ENCODE measurements at regions not wholly inside any gene's neighbourhood (a gene's known extent, or its start where the extent isn't known, plus 50 kb on each side); places are given as distances from the start of the nearest gene placed in this dataset.

DNA sequence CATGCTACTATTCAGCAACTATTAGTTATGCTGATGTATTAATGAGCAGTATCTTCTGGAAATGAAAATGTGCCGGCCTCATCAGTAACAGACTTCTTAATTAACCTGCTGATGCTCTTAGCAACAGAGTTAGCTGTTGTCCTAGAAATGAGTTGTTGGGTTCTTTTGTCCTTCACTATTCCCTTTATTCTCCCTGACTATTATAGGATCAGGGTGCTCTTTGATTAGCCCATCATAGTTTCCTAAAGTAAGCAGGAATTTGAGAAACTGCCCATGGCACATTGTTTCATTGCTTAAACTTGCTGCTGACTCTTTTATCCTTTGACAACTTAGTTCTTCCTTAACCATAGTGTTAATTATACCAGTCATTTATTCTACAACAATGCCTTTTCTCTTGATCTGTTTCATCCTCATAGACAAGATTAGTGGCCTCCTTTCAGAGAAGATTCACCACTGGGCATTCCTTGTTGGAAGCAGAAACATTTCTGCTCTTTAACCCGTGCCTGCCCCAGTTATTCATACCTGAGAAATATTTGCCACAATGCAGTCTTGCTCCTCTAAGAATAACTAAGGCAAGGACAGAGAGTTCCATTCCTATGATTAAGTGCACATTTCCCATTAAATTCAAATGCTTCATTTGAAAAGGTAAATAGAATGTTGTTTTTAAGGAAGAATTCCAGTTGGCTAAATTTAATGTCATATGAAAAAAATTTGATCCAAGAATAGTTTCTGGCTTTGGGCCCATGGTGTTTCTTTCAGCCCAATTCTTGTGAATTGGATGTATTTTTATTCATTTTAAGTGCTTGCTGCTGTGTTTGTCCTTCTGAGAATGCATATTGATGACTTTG lies 573.3 kb upstream of the TBL1XR1 start:
- H3K4me1 ChIP-seq (ENCODE audit: control insufficient read depth in 1 of 2, insufficient read depth in 1 of 2, low read depth in 1 of 2, low read length in 1 of 2) = peaks cover under 1 to 2% of the 10 kb centered on the region in 2 experiments
- H3K4me3 ChIP-seq (ENCODE audit: low read depth in 1 of 2, low read length in 1 of 2) = no peak overlapping the region
- H3K36me3 ChIP-seq = no peaks in the 10 kb centered on the region
- H3K9me3 ChIP-seq = no peaks in the 10 kb centered on the region
- H3K27me3 ChIP-seq = no peaks in the 10 kb centered on the region
- H3K27ac ChIP-seq = no peak overlapping the region
- TF ChIP-seq, protein P1, sequence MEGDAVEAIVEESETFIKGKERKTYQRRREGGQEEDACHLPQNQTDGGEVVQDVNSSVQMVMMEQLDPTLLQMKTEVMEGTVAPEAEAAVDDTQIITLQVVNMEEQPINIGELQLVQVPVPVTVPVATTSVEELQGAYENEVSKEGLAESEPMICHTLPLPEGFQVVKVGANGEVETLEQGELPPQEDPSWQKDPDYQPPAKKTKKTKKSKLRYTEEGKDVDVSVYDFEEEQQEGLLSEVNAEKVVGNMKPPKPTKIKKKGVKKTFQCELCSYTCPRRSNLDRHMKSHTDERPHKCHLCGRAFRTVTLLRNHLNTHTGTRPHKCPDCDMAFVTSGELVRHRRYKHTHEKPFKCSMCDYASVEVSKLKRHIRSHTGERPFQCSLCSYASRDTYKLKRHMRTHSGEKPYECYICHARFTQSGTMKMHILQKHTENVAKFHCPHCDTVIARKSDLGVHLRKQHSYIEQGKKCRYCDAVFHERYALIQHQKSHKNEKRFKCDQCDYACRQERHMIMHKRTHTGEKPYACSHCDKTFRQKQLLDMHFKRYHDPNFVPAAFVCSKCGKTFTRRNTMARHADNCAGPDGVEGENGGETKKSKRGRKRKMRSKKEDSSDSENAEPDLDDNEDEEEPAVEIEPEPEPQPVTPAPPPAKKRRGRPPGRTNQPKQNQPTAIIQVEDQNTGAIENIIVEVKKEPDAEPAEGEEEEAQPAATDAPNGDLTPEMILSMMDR (IDR thresholded peaks at IDR 0.05) = no peak

DNA sequence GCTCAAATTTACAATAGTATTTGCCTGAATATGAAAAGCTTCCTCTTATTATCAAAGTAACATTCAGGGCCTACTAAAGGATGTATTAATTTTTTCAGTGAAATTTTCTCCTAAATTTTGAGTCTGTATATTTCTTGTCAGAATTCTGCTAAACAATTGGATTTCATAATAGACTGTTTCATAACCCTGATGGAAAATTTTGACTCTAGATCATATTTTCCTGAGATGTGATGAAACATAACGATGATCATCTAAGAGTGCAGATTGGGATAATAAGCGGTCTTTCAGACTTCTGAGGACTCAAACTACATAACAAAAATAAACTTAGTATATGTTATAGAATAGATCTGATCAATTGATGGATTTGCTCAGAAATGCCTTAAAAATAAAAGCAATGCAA lies 574.5 kb upstream of the TBL1XR1 start:
- no peaks in the 10 kb centered on the region for H3K4me1 ChIP-seq (ENCODE audit: control insufficient read depth in 1 of 2, insufficient read depth in 1 of 2, low read depth in 1 of 2, low read length in 1 of 2)
- H3K4me3 ChIP-seq (ENCODE audit: low read depth in 1 of 2, low read length in 1 of 2) = no peak overlapping the region
- H3K27me3 ChIP-seq = no peaks in the 10 kb centered on the region
- H3K27ac ChIP-seq = no peak overlapping the region
- no peaks in the 10 kb centered on the region for H3K9me3 ChIP-seq
- H3K36me3 ChIP-seq = no peaks in the 10 kb centered on the region
- TF ChIP-seq, protein P1 (IDR thresholded peaks at IDR 0.05) = no peak

DNA sequence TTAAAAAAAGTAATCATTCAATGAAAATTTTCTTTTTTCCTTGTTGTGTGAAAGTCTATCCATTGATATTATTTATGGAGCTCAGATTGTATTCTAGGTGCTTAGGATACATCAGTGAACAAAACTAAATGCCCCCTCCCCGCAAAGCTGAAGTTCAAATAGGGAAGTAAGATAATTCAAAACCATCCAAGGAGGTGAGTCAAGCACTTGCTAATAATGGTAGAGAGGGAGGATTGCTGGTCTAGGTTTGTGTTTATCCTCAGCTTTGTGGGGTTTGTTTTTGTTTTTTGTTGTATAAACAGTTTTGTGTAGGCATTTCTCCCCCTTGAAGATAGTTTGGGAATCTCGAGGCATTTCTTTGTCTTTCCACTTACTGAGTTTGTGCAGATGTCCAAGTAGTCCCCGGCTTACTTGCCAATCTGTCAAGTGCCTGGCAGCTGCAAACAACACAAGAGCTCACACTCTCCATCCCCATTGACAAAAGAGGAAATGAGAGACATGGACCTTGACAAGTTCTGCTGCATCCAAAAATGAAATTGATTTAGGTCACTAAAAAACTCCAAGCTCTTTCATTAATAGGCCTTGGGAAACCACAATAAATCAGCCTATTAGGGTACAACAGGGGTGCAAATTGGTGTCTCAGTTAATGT lies 575.8 kb upstream of the TBL1XR1 start:
- no peak overlapping the region for H3K27ac ChIP-seq
- H3K9me3 ChIP-seq = no peaks in the 10 kb centered on the region
- H3K36me3 ChIP-seq = no peaks in the 10 kb centered on the region
- peaks cover 3 to 4% of the 10 kb centered on the region in 2 experiments for H3K4me1 ChIP-seq (ENCODE audit: control insufficient read depth in 1 of 2, insufficient read depth in 1 of 2, low read depth in 1 of 2, low read length in 1 of 2)
- TF ChIP-seq, protein P1 (IDR thresholded peaks at IDR 0.05) = no peak
- no peak overlapping the region for H3K4me3 ChIP-seq (ENCODE audit: low read depth in 1 of 2, low read length in 1 of 2)
- H3K27me3 ChIP-seq = no peaks in the 10 kb centered on the region

DNA sequence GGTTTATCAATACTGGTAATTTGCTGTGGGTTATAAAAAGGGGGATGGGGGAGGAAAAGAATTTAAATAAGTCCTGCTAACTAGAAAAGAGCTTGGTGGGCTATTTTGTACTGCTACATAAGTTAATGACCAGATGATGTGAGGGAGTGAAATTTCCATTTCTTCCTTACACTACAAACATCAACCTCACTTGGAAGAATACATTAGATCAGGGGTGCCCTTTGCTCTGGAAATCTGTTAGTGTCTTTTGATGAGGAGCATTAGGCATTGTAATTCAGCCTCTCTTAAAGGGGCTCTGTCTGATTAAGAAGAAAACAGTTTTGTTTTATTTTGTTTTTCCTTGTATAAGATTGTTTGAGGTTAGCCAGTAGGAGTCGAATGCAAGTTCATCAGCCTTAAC lies 576.4 kb upstream of the TBL1XR1 start:
- Histone ChIP-seq H3K27ac (no peak overlapping the region), H3K4me1 (ENCODE audit: control insufficient read depth in 1 of 2, insufficient read depth in 1 of 2, low read depth in 1 of 2, low read length in 1 of 2) (peaks cover 10 to 11% of the 10 kb centered on the region in 2 experiments), H3K9me3 (no peaks in the 10 kb centered on the region), H3K4me3 (ENCODE audit: low read depth in 1 of 2, low read length in 1 of 2) (no peak overlapping the region), H3K27me3 (no peaks in the 10 kb centered on the region), H3K36me3 (no peaks in the 10 kb centered on the region)
- TF ChIP-seq, protein P1 (IDR thresholded peaks at IDR 0.05) = no peak

DNA sequence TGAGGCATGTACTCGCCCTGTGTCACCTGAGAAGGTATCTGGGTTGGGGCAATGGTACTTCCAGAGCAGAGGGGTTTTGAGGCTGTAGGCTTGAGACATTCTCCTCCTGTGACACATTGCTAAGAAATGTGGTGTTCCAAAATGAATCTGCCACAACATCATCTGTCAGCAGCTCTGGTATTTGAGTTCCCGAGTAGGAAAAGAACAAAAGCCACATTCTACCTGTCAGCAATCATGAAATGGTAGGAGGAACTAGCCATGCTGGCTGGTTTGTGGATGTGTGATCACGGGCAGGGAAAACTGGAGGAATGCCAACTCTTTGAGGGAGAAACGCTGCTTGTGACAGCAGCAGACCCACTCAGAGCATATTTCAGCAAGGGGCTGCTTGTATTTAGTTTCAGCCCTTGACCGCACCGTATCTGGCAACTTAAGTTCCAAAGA lies 579.4 kb upstream of the TBL1XR1 start:
- Histone ChIP-seq H3K4me1 (ENCODE audit: control insufficient read depth in 1 of 2, insufficient read depth in 1 of 2, low read depth in 1 of 2, low read length in 1 of 2) (peaks cover 22 to 23% of the 10 kb centered on the region in 2 experiments), H3K27ac (no peak overlapping the region), H3K36me3 (no peaks in the 10 kb centered on the region), H3K4me3 (ENCODE audit: low read depth in 1 of 2, low read length in 1 of 2) (no peak overlapping the region), H3K27me3 (no peaks in the 10 kb centered on the region), H3K9me3 (no peaks in the 10 kb centered on the region)
- TF ChIP-seq, protein P1 (IDR thresholded peaks at IDR 0.05) = no peak
